ENCODE measurements at regions not wholly inside any gene's neighbourhood (a gene's known extent, or its start where the extent isn't known, plus 50 kb on each side); places are given as distances from the start of the nearest gene placed in this dataset.

DNA sequence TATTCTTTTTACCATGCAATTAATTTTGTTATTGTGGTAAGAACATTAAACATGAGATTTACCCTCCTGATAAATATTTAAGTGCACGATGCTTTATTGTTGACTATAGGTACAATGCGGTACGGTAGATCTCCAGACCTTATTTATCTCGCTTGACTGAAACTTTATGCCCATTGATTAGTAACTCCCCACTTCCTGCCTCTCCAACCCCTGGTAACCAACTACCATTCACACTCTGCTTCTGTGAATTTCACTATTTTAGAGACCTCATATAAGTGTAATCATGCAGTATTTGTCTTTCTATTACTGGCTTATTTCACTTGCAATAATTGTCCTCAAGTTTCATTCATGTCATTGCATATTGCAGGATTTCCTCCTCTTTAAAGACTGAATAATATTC is 195.7 kb upstream of the ID2 start:
- no peak for TF ChIP-seq CTCF (IDR thresholded peaks at IDR 0.05 in 2 of 3, conservative IDR thresholded peaks at IDR 0.05 in 1 of 3; ENCODE audit: borderline replicate concordance in 1 of 3, insufficient read depth in 1 of 3, low read depth in 2 of 3, low read length in 2 of 3)
- no peak for TF ChIP-seq CEBPB (IDR thresholded peaks at IDR 0.05; ENCODE audit: low read depth)
- no peak for TF ChIP-seq RAD21 (IDR thresholded peaks at IDR 0.05; ENCODE audit: low read depth)
- no peak for TF ChIP-seq POLR2A (IDR thresholded peaks at IDR 0.05; ENCODE audit: borderline replicate concordance, extremely low read depth, insufficient read depth, insufficient read length)
- no peak for TF ChIP-seq ZFX (IDR thresholded peaks at IDR 0.05)
